ENCODE measurements at regions not wholly inside any gene's neighbourhood (a gene's known extent, or its start where the extent isn't known, plus 50 kb on each side); places are given as distances from the start of the nearest gene placed in this dataset.

DNA sequence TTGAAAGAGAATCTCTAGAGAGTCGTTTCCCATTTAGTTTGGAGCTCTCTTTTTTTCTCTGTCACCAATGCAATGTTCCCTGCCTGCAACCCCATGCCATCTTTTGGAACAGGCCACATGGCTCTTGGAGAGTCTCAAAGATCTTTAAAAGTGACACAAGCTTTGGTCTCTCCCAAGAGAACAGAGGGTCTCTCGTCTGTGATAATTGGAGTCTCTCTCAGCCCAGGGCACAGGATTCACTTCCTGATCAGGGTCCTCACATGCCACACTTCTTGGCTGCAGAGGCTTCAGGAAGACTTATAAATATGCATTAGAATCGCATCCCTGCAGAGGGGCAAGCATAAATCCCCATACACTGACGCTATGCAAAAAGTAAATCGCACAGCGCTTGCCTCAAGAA, 240.5 kb downstream of the IRS2 start:
- TF ChIP-seq, protein P1, sequence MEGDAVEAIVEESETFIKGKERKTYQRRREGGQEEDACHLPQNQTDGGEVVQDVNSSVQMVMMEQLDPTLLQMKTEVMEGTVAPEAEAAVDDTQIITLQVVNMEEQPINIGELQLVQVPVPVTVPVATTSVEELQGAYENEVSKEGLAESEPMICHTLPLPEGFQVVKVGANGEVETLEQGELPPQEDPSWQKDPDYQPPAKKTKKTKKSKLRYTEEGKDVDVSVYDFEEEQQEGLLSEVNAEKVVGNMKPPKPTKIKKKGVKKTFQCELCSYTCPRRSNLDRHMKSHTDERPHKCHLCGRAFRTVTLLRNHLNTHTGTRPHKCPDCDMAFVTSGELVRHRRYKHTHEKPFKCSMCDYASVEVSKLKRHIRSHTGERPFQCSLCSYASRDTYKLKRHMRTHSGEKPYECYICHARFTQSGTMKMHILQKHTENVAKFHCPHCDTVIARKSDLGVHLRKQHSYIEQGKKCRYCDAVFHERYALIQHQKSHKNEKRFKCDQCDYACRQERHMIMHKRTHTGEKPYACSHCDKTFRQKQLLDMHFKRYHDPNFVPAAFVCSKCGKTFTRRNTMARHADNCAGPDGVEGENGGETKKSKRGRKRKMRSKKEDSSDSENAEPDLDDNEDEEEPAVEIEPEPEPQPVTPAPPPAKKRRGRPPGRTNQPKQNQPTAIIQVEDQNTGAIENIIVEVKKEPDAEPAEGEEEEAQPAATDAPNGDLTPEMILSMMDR (IDR thresholded peaks at IDR 0.05; ENCODE audit: borderline replicate concordance, extremely low read depth, low read length, poor library complexity, severe bottlenecking): no peak
- no peak for TF ChIP-seq EZH2 (IDR thresholded peaks at IDR 0.05; ENCODE audit: borderline replicate concordance, low read depth, low read length, severe bottlenecking)

All from DND-41 (cell line).